ENCODE measurements at regions not wholly inside any gene's neighbourhood (a gene's known extent, or its start where the extent isn't known, plus 50 kb on each side); places are given as distances from the start of the nearest gene placed in this dataset.

DNA sequence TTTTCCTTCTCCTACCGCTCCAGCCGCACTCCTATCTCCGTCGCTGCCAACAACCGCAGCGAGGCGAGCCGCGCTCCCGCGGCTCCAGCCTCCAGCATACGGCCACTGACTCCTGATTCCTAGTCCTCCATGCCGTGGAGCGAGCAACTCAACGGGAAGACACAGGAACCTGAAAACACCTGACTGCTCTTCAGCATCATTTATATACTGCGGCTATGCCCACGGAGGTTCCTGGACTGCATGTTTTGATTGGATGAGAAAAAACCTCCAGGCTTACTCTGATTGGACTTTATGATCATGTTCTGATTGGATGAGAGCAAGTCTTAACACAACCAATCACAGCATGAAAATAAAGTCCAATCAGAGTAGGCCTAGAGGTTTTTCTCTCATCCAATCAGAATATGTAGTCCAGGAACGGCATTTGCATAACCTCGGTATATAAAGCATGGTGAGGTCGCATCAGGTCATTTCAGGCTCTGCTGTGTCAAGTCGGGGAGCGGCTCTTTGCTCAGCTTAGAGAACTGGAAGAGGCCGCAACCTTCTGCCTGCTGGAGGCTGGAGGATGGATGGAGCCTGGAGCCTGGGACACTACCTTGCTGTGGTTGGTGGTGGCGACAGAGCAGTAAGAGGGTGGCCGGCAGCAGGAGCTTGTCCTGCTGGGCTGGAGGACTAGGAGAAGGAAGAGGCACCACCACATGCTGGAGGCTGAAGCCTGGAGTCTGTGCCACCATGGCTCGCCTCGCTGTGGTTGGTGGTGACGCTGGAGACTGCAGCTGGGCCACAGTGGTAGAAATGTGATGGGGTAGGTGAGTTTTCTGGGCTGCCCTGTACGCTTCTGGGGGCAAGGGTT lies 204.6 kb upstream of the WSB1 start (continued):
- TF ChIP-seq, protein P1, sequence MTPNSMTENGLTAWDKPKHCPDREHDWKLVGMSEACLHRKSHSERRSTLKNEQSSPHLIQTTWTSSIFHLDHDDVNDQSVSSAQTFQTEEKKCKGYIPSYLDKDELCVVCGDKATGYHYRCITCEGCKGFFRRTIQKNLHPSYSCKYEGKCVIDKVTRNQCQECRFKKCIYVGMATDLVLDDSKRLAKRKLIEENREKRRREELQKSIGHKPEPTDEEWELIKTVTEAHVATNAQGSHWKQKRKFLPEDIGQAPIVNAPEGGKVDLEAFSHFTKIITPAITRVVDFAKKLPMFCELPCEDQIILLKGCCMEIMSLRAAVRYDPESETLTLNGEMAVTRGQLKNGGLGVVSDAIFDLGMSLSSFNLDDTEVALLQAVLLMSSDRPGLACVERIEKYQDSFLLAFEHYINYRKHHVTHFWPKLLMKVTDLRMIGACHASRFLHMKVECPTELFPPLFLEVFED (CRISPR knock-in tag; conservative IDR thresholded peaks at IDR 0.05), result peak; percentile 92
- 0 out of 2 replicates have a peak, but pooled peaks have one; percentile 32 for TF ChIP-seq ZNF324 (CRISPR knock-in tag; IDR thresholded peaks at IDR 0.05)
- peak; percentile 95 for TF ChIP-seq GTF2F1 (IDR thresholded peaks at IDR 0.05; ENCODE audit: low read depth, low read length)
- TF ChIP-seq, protein P2, sequence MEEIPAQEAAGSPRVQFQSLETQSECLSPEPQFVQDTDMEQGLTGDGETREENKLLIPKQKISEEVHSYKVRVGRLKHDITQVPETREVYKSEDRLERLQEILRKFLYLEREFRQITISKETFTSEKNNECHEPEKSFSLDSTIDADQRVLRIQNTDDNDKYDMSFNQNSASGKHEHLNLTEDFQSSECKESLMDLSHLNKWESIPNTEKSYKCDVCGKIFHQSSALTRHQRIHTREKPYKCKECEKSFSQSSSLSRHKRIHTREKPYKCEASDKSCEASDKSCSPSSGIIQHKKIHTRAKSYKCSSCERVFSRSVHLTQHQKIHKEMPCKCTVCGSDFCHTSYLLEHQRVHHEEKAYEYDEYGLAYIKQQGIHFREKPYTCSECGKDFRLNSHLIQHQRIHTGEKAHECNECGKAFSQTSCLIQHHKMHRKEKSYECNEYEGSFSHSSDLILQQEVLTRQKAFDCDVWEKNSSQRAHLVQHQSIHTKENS (CRISPR knock-in tag; IDR thresholded peaks at IDR 0.05), result 0 out of 2 replicates have a peak, but pooled peaks have one; percentile 26
- TF ChIP-seq MAZ (CRISPR knock-in tag; conservative IDR thresholded peaks at IDR 0.05 in 1 of 2, IDR thresholded peaks at IDR 0.05 in 1 of 2), result peak; percentile 35 to 41; a peak in 1 of 4 replicates
- TF ChIP-seq ARID4B (CRISPR knock-in tag; IDR thresholded peaks at IDR 0.05), result peak; percentile 9; the same call in 1 of the 2 replicates
- TF ChIP-seq, protein P3, sequence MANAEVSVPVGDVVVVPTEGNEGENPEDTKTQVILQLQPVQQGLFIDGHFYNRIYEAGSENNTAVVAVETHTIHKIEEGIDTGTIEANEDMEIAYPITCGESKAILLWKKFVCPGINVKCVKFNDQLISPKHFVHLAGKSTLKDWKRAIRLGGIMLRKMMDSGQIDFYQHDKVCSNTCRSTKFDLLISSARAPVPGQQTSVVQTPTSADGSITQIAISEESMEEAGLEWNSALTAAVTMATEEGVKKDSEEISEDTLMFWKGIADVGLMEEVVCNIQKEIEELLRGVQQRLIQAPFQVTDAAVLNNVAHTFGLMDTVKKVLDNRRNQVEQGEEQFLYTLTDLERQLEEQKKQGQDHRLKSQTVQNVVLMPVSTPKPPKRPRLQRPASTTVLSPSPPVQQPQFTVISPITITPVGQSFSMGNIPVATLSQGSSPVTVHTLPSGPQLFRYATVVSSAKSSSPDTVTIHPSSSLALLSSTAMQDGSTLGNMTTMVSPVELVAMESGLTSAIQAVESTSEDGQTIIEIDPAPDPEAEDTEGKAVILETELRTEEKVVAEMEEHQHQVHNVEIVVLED (CRISPR knock-in tag; IDR thresholded peaks at IDR 0.05), result 0 out of 2 replicates have a peak, but pooled peaks have one; percentile 12
- TF ChIP-seq, protein P4, sequence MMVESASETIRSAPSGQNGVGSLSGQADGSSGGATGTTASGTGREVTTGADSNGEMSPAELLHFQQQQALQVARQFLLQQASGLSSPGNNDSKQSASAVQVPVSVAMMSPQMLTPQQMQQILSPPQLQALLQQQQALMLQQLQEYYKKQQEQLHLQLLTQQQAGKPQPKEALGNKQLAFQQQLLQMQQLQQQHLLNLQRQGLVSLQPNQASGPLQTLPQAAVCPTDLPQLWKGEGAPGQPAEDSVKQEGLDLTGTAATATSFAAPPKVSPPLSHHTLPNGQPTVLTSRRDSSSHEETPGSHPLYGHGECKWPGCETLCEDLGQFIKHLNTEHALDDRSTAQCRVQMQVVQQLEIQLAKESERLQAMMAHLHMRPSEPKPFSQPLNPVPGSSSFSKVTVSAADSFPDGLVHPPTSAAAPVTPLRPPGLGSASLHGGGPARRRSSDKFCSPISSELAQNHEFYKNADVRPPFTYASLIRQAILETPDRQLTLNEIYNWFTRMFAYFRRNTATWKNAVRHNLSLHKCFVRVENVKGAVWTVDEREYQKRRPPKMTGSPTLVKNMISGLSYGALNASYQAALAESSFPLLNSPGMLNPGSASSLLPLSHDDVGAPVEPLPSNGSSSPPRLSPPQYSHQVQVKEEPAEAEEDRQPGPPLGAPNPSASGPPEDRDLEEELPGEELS (CRISPR knock-in tag; IDR thresholded peaks at IDR 0.05; ENCODE audit: borderline replicate concordance), result 0 out of 2 replicates have a peak, but pooled peaks have one; percentile 50
- TF ChIP-seq, protein P5, sequence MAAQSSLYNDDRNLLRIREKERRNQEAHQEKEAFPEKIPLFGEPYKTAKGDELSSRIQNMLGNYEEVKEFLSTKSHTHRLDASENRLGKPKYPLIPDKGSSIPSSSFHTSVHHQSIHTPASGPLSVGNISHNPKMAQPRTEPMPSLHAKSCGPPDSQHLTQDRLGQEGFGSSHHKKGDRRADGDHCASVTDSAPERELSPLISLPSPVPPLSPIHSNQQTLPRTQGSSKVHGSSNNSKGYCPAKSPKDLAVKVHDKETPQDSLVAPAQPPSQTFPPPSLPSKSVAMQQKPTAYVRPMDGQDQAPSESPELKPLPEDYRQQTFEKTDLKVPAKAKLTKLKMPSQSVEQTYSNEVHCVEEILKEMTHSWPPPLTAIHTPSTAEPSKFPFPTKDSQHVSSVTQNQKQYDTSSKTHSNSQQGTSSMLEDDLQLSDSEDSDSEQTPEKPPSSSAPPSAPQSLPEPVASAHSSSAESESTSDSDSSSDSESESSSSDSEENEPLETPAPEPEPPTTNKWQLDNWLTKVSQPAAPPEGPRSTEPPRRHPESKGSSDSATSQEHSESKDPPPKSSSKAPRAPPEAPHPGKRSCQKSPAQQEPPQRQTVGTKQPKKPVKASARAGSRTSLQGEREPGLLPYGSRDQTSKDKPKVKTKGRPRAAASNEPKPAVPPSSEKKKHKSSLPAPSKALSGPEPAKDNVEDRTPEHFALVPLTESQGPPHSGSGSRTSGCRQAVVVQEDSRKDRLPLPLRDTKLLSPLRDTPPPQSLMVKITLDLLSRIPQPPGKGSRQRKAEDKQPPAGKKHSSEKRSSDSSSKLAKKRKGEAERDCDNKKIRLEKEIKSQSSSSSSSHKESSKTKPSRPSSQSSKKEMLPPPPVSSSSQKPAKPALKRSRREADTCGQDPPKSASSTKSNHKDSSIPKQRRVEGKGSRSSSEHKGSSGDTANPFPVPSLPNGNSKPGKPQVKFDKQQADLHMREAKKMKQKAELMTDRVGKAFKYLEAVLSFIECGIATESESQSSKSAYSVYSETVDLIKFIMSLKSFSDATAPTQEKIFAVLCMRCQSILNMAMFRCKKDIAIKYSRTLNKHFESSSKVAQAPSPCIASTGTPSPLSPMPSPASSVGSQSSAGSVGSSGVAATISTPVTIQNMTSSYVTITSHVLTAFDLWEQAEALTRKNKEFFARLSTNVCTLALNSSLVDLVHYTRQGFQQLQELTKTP (IDR thresholded peaks at IDR 0.05; ENCODE audit: low read depth in 1 of 2, partially characterized antibody in 2 of 2), result peak; percentile 55 to 69

All from K562 (cell line).